ENCODE measurements at regions not wholly inside any gene's neighbourhood (a gene's known extent, or its start where the extent isn't known, plus 50 kb on each side); places are given as distances from the start of the nearest gene placed in this dataset.

GRCh38 chr17:15000661-15001060, 264.5 kb downstream of the PMP22 start:
- no peaks in the 10 kb centered on the region for H3K27me3 Mint-ChIP-seq (ENCODE audit: unreplicated experiment)
- no peaks in the 10 kb centered on the region for H3K9me3 Mint-ChIP-seq (ENCODE audit: unreplicated experiment)
- no peaks in the 10 kb centered on the region for H3K36me3 Mint-ChIP-seq (ENCODE audit: unreplicated experiment)

GRCh38 chr17:14997290-14997689, 267.8 kb downstream of the PMP22 start:
- no peaks in the 10 kb centered on the region for H3K4me1 Mint-ChIP-seq (ENCODE audit: low read depth, unreplicated experiment)
- H3K36me3 Mint-ChIP-seq (ENCODE audit: unreplicated experiment) = no peaks in the 10 kb centered on the region
- H3K27ac Mint-ChIP-seq (ENCODE audit: unreplicated experiment) = no peak overlapping the region
- TF ChIP-seq CTCF (IDR thresholded peaks at IDR 0.05; ENCODE audit: partially characterized antibody, unreplicated experiment) = no peak
- no peak for DNase-seq
- H3K4me3 Mint-ChIP-seq (ENCODE audit: unreplicated experiment) = no peak overlapping the region
- H3K9me3 Mint-ChIP-seq (ENCODE audit: unreplicated experiment) = peaks cover 2% of the 10 kb centered on the region
- H3K27me3 Mint-ChIP-seq (ENCODE audit: unreplicated experiment) = no peaks in the 10 kb centered on the region

More at GRCh38 chr17:15000661-15001060, 264.5 kb downstream of the PMP22 start:
- no peak for TF ChIP-seq CTCF (IDR thresholded peaks at IDR 0.05; ENCODE audit: partially characterized antibody, unreplicated experiment)
- H3K4me3 Mint-ChIP-seq (ENCODE audit: unreplicated experiment) = no peak overlapping the region
- H3K4me1 Mint-ChIP-seq (ENCODE audit: low read depth, unreplicated experiment) = no peaks in the 10 kb centered on the region
- H3K27ac Mint-ChIP-seq (ENCODE audit: unreplicated experiment) = no peak overlapping the region
- DNase-seq = no peak

GRCh38 chr17:14986127-14986526, 279.0 kb downstream of the PMP22 start:
- Mint-ChIP-seq H3K27ac (ENCODE audit: unreplicated experiment) (no peak overlapping the region), H3K4me3 (ENCODE audit: unreplicated experiment) (no peak overlapping the region), H3K4me1 (ENCODE audit: low read depth, unreplicated experiment) (no peaks in the 10 kb centered on the region), H3K36me3 (ENCODE audit: unreplicated experiment) (no peaks in the 10 kb centered on the region), H3K9me3 (ENCODE audit: unreplicated experiment) (no peaks in the 10 kb centered on the region), H3K27me3 (ENCODE audit: unreplicated experiment) (no peaks in the 10 kb centered on the region)
- TF ChIP-seq CTCF (IDR thresholded peaks at IDR 0.05; ENCODE audit: partially characterized antibody, unreplicated experiment) = no peak
- DNase-seq = no peak

GRCh38 chr17:14972844-14973243, 292.3 kb downstream of the PMP22 start:
- no peaks in the 10 kb centered on the region for H3K4me1 Mint-ChIP-seq (ENCODE audit: low read depth, unreplicated experiment)
- no peak overlapping the region for H3K4me3 Mint-ChIP-seq (ENCODE audit: unreplicated experiment)
- no peak overlapping the region for H3K27ac Mint-ChIP-seq (ENCODE audit: unreplicated experiment)
- no peak for DNase-seq
- H3K9me3 Mint-ChIP-seq (ENCODE audit: unreplicated experiment) = peaks cover 2% of the 10 kb centered on the region
- no peaks in the 10 kb centered on the region for H3K27me3 Mint-ChIP-seq (ENCODE audit: unreplicated experiment)
- no peak for TF ChIP-seq CTCF (IDR thresholded peaks at IDR 0.05; ENCODE audit: partially characterized antibody, unreplicated experiment)
- H3K36me3 Mint-ChIP-seq (ENCODE audit: unreplicated experiment) = peaks cover 14% of the 10 kb centered on the region

GRCh38 chr17:14971054-14971453, 294.1 kb downstream of the PMP22 start:
- Mint-ChIP-seq H3K27ac (ENCODE audit: unreplicated experiment) (no peak overlapping the region), H3K36me3 (ENCODE audit: unreplicated experiment) (peaks cover 14% of the 10 kb centered on the region), H3K27me3 (ENCODE audit: unreplicated experiment) (no peaks in the 10 kb centered on the region), H3K4me3 (ENCODE audit: unreplicated experiment) (no peak overlapping the region), H3K9me3 (ENCODE audit: unreplicated experiment) (peaks cover 2% of the 10 kb centered on the region), H3K4me1 (ENCODE audit: low read depth, unreplicated experiment) (no peaks in the 10 kb centered on the region)
- DNase-seq = no peak
- TF ChIP-seq CTCF (IDR thresholded peaks at IDR 0.05; ENCODE audit: partially characterized antibody, unreplicated experiment) = no peak

Data from glutamatergic neuron (in vitro differentiated cells).